ENCODE measurements at regions not wholly inside any gene's neighbourhood (a gene's known extent, or its start where the extent isn't known, plus 50 kb on each side); places are given as distances from the start of the nearest gene placed in this dataset.
"Not testable (repeated sequence)": the region's sequence is repeated elsewhere in the genome, so short reads cannot be mapped to it uniquely, and the experiment has no call there.

GRCh38 chrX:73916931-73917667 lies 64.6 kb upstream of the XIST start (continued):
- TF ChIP-seq, protein P1, sequence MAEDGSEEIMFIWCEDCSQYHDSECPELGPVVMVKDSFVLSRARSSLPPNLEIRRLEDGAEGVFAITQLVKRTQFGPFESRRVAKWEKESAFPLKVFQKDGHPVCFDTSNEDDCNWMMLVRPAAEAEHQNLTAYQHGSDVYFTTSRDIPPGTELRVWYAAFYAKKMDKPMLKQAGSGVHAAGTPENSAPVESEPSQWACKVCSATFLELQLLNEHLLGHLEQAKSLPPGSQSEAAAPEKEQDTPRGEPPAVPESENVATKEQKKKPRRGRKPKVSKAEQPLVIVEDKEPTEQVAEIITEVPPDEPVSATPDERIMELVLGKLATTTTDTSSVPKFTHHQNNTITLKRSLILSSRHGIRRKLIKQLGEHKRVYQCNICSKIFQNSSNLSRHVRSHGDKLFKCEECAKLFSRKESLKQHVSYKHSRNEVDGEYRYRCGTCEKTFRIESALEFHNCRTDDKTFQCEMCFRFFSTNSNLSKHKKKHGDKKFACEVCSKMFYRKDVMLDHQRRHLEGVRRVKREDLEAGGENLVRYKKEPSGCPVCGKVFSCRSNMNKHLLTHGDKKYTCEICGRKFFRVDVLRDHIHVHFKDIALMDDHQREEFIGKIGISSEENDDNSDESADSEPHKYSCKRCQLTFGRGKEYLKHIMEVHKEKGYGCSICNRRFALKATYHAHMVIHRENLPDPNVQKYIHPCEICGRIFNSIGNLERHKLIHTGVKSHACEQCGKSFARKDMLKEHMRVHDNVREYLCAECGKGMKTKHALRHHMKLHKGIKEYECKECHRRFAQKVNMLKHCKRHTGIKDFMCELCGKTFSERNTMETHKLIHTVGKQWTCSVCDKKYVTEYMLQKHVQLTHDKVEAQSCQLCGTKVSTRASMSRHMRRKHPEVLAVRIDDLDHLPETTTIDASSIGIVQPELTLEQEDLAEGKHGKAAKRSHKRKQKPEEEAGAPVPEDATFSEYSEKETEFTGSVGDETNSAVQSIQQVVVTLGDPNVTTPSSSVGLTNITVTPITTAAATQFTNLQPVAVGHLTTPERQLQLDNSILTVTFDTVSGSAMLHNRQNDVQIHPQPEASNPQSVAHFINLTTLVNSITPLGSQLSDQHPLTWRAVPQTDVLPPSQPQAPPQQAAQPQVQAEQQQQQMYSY (CRISPR knock-in tag; IDR thresholded peaks at IDR 0.05), result no peak
- no peak for TF ChIP-seq FOXJ3 (CRISPR knock-in tag; IDR thresholded peaks at IDR 0.05; ENCODE audit: borderline replicate concordance)
- no peak for TF ChIP-seq SMAD4 (CRISPR knock-in tag; IDR thresholded peaks at IDR 0.05)
- TF ChIP-seq ZNF219 (CRISPR knock-in tag; IDR thresholded peaks at IDR 0.05; ENCODE audit: borderline replicate concordance), result no peak

DNA sequence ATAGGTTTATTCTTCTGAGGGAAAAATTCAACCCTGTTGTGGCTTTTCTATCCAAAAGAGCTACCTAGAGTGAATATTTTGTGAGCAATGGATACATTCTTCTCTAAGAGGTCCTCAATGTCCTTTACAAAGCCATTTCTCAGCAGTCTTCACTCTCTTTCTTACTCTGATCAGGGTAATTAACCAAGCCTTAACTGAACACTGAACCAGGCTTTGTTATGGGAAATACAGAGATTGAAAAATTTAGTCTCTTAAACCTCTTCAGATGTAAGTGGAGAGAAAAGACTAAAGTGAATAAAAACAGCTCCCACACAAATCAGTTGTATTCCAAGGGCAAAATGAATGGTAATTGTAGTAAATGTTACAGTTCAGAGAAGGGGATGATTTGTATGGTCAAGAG lies 64.0 kb upstream of the XIST start:
- Mint-ChIP-seq H3K36me3 (no peaks in the 10 kb centered on the region), H3K27ac (peak overlapping the region; percentile 74), H3K4me1 (peaks cover 43% of the 10 kb centered on the region), H3K9me3 (peaks cover 2% of the 10 kb centered on the region; the same call in 1 of the 2 replicates), H3K27me3 (ENCODE audit: low read depth) (0 out of 2 replicates have a peak, but pooled peaks cover under 1% of the 10 kb centered on the region), H3K4me3 (peak overlapping the region; percentile 2; the same call in 1 of the 2 replicates)
- DNase-seq (ENCODE audit: low spot score) (no peak), ATAC-seq (peak; percentile 44; the same call in 1 of the 2 replicates)
- ChIA-PET POLR2A (no interaction called here), CTCF (no interaction called here)
- TF ChIP-seq ZNF416 (CRISPR knock-in tag; IDR thresholded peaks at IDR 0.05) (no peak), ZNF219 (CRISPR knock-in tag; IDR thresholded peaks at IDR 0.05; ENCODE audit: borderline replicate concordance) (no peak), JUN (CRISPR knock-in tag; IDR thresholded peaks at IDR 0.05) (no peak), NFATC4 (CRISPR knock-in tag; IDR thresholded peaks at IDR 0.05) (no peak), KAT7 (CRISPR knock-in tag; IDR thresholded peaks at IDR 0.05; ENCODE audit: borderline replicate concordance) (no peak), RORB (CRISPR knock-in tag; IDR thresholded peaks at IDR 0.05) (no peak), EMX1 (CRISPR knock-in tag; IDR thresholded peaks at IDR 0.05) (no peak), GTF2I (CRISPR knock-in tag; conservative IDR thresholded peaks at IDR 0.05) (no peak), FOXP1 (CRISPR knock-in tag; IDR thresholded peaks at IDR 0.05; ENCODE audit: borderline replicate concordance) (no peak), NR3C1 (CRISPR knock-in tag; conservative IDR thresholded peaks at IDR 0.05; ENCODE audit: low read depth) (no peak), ZNF396 (CRISPR knock-in tag; IDR thresholded peaks at IDR 0.05; ENCODE audit: borderline replicate concordance) (no peak)

GRCh38 chrX:73914792-73915191 lies 62.3 kb upstream of the XIST start:
- H3K27me3 Mint-ChIP-seq (ENCODE audit: low read depth); ATAC-seq; POLR2A ChIA-PET; H3K27ac Mint-ChIP-seq; DNase-seq (ENCODE audit: low spot score); H3K9me3 Mint-ChIP-seq; H3K36me3 Mint-ChIP-seq; CTCF ChIA-PET; H3K4me3 Mint-ChIP-seq: not testable (repeated sequence)
- peaks cover 47% of the 10 kb centered on the region for H3K4me1 Mint-ChIP-seq

GRCh38 chrX:73913580-73913979 lies 61.1 kb upstream of the XIST start:
- Mint-ChIP-seq H3K27ac (no peak overlapping the region), H3K4me1 (peaks cover 38% of the 10 kb centered on the region), H3K9me3 (peaks cover 8% of the 10 kb centered on the region; the same call in 1 of the 2 replicates), H3K36me3 (no peaks in the 10 kb centered on the region), H3K4me3 (no peak overlapping the region), H3K27me3 (ENCODE audit: low read depth) (peaks cover 3% of the 10 kb centered on the region; the same call in 1 of the 2 replicates)
- DNase-seq (ENCODE audit: low spot score) (no peak), ATAC-seq (no peak)
- POLR2A ChIA-PET, result no interaction called here
- CTCF ChIA-PET, result no interaction called here
- TF ChIP-seq FOXJ3 (CRISPR knock-in tag; IDR thresholded peaks at IDR 0.05; ENCODE audit: borderline replicate concordance), result no peak
- no peak for TF ChIP-seq JAZF1 (CRISPR knock-in tag; IDR thresholded peaks at IDR 0.05)
- TF ChIP-seq, protein P2, sequence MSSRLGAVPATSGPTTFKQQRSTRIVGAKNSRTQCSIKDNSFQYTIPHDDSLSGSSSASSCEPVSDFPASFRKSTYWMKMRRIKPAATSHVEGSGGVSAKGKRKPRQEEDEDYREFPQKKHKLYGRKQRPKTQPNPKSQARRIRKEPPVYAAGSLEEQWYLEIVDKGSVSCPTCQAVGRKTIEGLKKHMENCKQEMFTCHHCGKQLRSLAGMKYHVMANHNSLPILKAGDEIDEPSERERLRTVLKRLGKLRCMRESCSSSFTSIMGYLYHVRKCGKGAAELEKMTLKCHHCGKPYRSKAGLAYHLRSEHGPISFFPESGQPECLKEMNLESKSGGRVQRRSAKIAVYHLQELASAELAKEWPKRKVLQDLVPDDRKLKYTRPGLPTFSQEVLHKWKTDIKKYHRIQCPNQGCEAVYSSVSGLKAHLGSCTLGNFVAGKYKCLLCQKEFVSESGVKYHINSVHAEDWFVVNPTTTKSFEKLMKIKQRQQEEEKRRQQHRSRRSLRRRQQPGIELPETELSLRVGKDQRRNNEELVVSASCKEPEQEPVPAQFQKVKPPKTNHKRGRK (CRISPR knock-in tag; IDR thresholded peaks at IDR 0.05; ENCODE audit: borderline replicate concordance), result no peak
- no peak for TF ChIP-seq RORB (CRISPR knock-in tag; IDR thresholded peaks at IDR 0.05)
- no peak for TF ChIP-seq SMAD3 (CRISPR knock-in tag; IDR thresholded peaks at IDR 0.05; ENCODE audit: borderline replicate concordance)
- no peak for TF ChIP-seq TEAD4 (CRISPR knock-in tag; IDR thresholded peaks at IDR 0.05)
- no peak for TF ChIP-seq ARID4B (CRISPR knock-in tag; IDR thresholded peaks at IDR 0.05; ENCODE audit: borderline replicate concordance)
- TF ChIP-seq PRRX2 (CRISPR knock-in tag; IDR thresholded peaks at IDR 0.05), result no peak
- TF ChIP-seq NFYB (CRISPR knock-in tag; conservative IDR thresholded peaks at IDR 0.05; ENCODE audit: low read depth), result no peak
